DOHH2 (cell line): ENCODE measurements at regions not wholly inside any gene's neighbourhood (a gene's known extent, or its start where the extent isn't known, plus 50 kb on each side); places are given as distances from the start of the nearest gene placed in this dataset.

Experiments used
- EZH2phosphoT487 ChIP-seq: fragments of 200-600 bp; sonication (generic); IDR thresholded peaks from 2 replicates; pipeline ENCODE4 v1.6.1; 2017; ENCODE audit warnings: borderline replicate concordance, mild to moderate bottlenecking, antibody characterized with exemption, low read length, moderate library complexity, mixed read lengths
- TF ChIP-seq, protein P1 (sequence below): fragments of 200-600 bp; sonication (generic); IDR thresholded peaks from one replicate; pipeline ENCODE4 v1.5.1; 2014; ENCODE audit warnings: antibody characterized with exemption, mild to moderate bottlenecking, low read depth, low read length; ENCODE audit not compliant: poor library complexity, severe bottlenecking

DNA sequence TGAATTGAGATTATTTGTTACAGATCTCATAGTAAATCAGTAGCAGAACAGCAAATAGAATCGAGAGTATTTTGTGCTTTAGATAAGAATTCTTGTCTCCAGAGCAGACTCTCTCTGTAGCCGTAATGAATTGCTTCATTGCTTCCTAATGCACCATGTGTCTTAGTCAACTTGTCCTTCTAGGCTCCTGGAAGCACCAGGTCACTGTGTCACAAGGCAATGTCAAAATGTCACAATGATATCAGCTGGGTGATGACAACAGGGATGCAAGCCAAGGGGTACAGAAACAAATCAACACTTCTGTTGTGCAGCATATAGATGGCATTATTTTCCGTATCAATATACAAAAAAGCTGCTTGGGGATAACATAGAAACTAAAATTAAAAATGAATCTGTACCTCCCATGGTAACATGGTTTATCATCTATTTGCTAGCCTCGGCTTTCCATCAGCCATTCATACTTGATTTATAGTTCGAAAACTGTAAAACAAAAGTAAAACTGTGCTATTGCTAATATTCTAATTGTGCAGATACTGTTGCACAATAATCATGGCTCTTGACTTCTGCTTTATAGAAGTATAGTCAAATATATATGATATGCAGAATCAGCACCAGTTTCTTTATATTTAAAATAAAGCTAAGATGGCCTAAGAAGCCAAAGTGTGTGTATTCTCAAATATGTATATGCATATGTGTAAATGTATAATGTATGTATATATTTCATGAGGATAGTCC is 435.9 kb upstream of the TLE4 start:
- TF ChIP-seq, protein P1, sequence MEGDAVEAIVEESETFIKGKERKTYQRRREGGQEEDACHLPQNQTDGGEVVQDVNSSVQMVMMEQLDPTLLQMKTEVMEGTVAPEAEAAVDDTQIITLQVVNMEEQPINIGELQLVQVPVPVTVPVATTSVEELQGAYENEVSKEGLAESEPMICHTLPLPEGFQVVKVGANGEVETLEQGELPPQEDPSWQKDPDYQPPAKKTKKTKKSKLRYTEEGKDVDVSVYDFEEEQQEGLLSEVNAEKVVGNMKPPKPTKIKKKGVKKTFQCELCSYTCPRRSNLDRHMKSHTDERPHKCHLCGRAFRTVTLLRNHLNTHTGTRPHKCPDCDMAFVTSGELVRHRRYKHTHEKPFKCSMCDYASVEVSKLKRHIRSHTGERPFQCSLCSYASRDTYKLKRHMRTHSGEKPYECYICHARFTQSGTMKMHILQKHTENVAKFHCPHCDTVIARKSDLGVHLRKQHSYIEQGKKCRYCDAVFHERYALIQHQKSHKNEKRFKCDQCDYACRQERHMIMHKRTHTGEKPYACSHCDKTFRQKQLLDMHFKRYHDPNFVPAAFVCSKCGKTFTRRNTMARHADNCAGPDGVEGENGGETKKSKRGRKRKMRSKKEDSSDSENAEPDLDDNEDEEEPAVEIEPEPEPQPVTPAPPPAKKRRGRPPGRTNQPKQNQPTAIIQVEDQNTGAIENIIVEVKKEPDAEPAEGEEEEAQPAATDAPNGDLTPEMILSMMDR: no peak
- no peak for TF ChIP-seq EZH2phosphoT487
